MM.1S (cell line): ENCODE measurements at regions not wholly inside any gene's neighbourhood (a gene's known extent, or its start where the extent isn't known, plus 50 kb on each side); places are given as distances from the start of the nearest gene placed in this dataset.
"Not testable (repeated sequence)": the region's sequence is repeated elsewhere in the genome, so short reads cannot be mapped to it uniquely, and the experiment has no call there.

ENCODE experiments used
- CTCF ChIP-seq: fragments of 300-600 bp; sonication (generic); IDR thresholded peaks from 2 replicates; pipeline ENCODE4 v1.5.1; 2016; ENCODE audit warnings: antibody characterized with exemption, low read length, mixed read lengths
- EZH2phosphoT487 ChIP-seq: fragments of 300-600 bp; sonication (generic); IDR thresholded peaks from 2 replicates; pipeline ENCODE4 v1.6.1; 2018; ENCODE audit warnings: antibody characterized with exemption, low read length

- not testable (repeated sequence) for TF ChIP-seq CTCF, EZH2phosphoT487
Measured at GRCh38 chr5:79879880-79880279, 111.2 kb downstream of the MTX3 start.
